ENCODE measurements at regions not wholly inside any gene's neighbourhood (a gene's known extent, or its start where the extent isn't known, plus 50 kb on each side); places are given as distances from the start of the nearest gene placed in this dataset.

GRCh38 chr20:51876313-51876940 is 74.1 kb upstream of the SALL4 start:
- ATAC-seq = no peak
- Mint-ChIP-seq H3K4me3 (no peak overlapping the region), H3K27ac (peak overlapping the region in 1 of 2 donors; percentile 70)

DNA sequence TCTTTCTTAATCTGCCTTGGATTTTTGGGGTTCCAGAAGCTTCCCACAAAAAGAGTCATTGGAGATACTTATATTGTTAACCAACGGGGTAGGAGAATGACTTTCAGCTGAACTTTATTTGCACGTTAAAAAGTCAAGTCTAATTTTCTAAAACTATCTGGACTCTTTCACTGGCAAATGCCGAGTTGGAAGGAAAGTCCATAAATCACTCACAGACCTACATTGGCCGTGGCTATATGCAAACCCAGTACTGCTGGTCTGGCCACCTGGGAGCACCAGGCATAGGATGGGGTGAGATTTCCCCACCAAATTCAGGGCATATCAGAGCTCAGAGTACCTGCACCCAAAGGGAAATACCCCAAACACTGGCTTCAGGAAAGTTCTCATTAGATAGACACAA is 71.3 kb upstream of the SALL4 start:
- no peaks in the 10 kb centered on the region for H3K9me3 Mint-ChIP-seq
- H3K4me3 Mint-ChIP-seq = no peak overlapping the region
- peaks cover 0 to 5% of the 10 kb centered on the region in 2 donors for H3K4me1 Mint-ChIP-seq (ENCODE audit: low read depth in 2 of 2)
- H3K27me3 Mint-ChIP-seq = peaks cover 0 to 3% of the 10 kb centered on the region in 2 donors
- H3K36me3 Mint-ChIP-seq = no peaks in the 10 kb centered on the region
- H3K27ac Mint-ChIP-seq = no peak overlapping the region
- no peak for ATAC-seq
- no peak for DNase-seq (ENCODE audit: low spot score)

More at GRCh38 chr20:51876313-51876940, 74.1 kb upstream of the SALL4 start:
- H3K36me3 Mint-ChIP-seq = no peaks in the 10 kb centered on the region
- H3K9me3 Mint-ChIP-seq = no peaks in the 10 kb centered on the region
- H3K27me3 Mint-ChIP-seq = peaks cover 0 to 3% of the 10 kb centered on the region in 2 donors
- no peak for DNase-seq (ENCODE audit: low spot score)
- peaks cover 0 to 5% of the 10 kb centered on the region in 2 donors for H3K4me1 Mint-ChIP-seq (ENCODE audit: low read depth in 2 of 2)

GRCh38 chr20:51871943-51872342 is 69.6 kb upstream of the SALL4 start:
- H3K27ac Mint-ChIP-seq = no peak overlapping the region
- H3K9me3 Mint-ChIP-seq = no peaks in the 10 kb centered on the region
- H3K4me1 Mint-ChIP-seq (ENCODE audit: low read depth in 2 of 2) = peaks cover 0 to 3% of the 10 kb centered on the region in 2 donors
- no peaks in the 10 kb centered on the region for H3K36me3 Mint-ChIP-seq
- H3K27me3 Mint-ChIP-seq = peaks cover 0 to 3% of the 10 kb centered on the region in 2 donors
- DNase-seq (ENCODE audit: low spot score) (no peak), ATAC-seq (no peak)
- no peak overlapping the region for H3K4me3 Mint-ChIP-seq

DNA sequence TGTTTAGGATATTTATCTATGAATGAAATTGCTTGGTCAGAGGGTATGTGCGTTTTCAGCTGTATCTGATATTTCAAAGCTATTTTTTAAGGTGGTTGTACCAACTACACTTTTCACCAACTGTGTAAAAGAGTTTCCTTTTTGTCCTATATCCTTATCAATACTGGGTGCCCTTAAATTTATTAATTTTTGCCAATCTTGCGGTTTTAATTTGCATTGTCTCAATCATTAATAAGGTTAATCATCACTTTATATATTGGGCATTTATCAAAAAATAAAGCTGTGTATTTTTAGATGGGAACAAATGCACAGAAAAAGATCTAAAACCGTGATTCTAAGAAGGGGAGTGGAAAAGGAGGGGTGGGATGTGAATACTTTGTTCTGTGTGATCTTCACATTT is 66.7 kb upstream of the SALL4 start:
- Mint-ChIP-seq H3K4me1 (ENCODE audit: low read depth in 2 of 2) (no peaks in the 10 kb centered on the region), H3K4me3 (no peak overlapping the region), H3K27ac (no peak overlapping the region), H3K9me3 (no peaks in the 10 kb centered on the region), H3K27me3 (peaks cover 6% of the 10 kb centered on the region in 2 donors), H3K36me3 (no peaks in the 10 kb centered on the region)
- ATAC-seq = no peak
- no peak for DNase-seq (ENCODE audit: low spot score)

DNA sequence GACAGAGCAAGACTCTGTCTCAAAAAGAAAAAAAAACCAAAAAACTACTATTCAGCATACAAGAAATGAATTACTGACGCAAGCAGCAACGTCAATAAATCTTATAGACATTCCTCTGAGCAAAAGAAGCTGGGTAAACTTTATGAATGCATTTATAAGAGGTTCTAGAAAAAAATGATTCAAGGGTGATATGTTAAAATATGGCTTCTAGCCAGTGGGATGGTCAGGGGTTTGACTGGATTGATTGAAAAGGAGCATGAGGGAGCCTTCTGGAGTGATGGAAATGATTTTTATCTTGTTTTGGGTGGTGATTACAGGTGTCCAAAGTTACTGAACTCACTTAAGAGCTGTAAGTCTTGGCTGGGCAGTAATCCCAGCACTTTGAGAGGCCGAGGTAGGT is 64.9 kb upstream of the SALL4 start:
- H3K4me1 Mint-ChIP-seq (ENCODE audit: low read depth in 2 of 2) = no peaks in the 10 kb centered on the region
- no peaks in the 10 kb centered on the region for H3K36me3 Mint-ChIP-seq
- DNase-seq (ENCODE audit: low spot score) (no peak), ATAC-seq (no peak)
- peaks cover 6 to 8% of the 10 kb centered on the region in 2 donors for H3K27me3 Mint-ChIP-seq
- no peak overlapping the region for H3K27ac Mint-ChIP-seq
- no peak overlapping the region for H3K4me3 Mint-ChIP-seq
- H3K9me3 Mint-ChIP-seq = no peaks in the 10 kb centered on the region

DNA sequence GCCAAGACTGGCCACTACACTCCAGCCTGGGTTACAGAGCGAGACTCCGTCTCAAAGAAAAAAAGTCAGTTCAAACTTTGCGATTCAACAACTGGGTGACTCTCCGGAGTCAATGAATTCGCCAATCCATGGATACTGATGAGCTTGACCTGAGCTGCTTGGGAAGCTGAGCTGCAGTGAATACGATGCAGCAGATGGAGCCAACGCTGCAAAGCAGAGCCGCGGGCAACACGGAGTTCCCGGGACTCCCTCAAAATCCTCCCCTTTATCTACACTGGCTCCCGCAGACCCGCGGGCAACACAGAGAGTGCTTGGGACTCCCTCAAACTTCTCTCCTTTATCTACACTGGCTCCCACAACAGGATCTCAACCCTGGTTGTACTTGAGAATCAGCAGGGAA is 62.6 kb upstream of the SALL4 start:
- no peak overlapping the region for H3K4me3 Mint-ChIP-seq
- H3K9me3 Mint-ChIP-seq = no peaks in the 10 kb centered on the region
- H3K4me1 Mint-ChIP-seq (ENCODE audit: low read depth in 2 of 2) = no peaks in the 10 kb centered on the region
- ATAC-seq (no peak), DNase-seq (ENCODE audit: low spot score) (no peak)
- H3K36me3 Mint-ChIP-seq = no peaks in the 10 kb centered on the region
- peaks cover 5 to 17% of the 10 kb centered on the region in 2 donors for H3K27me3 Mint-ChIP-seq
- H3K27ac Mint-ChIP-seq = no peak overlapping the region

DNA sequence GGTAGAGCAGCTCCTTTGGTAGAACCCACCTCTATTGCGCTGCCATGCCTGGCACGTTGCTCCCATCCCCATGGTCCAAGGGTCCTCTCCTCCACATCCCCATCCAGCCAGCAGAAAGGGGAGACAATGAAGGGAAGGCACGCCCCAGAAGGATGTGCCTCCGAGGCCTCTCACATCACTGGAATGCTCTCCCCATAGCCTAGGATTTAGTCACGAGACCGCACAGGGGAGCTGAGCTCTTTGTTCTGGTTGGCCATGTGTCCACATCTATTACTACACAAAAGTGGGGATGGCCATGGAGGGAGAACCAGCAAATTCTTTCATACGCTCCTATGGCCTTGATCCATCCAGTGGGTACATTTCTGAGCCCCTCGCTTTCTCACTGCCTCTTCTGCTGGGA is 60.5 kb upstream of the SALL4 start:
- DNase-seq (ENCODE audit: low spot score) (no peak), ATAC-seq (no peak)
- H3K27ac Mint-ChIP-seq = no peak overlapping the region
- peaks cover 5 to 17% of the 10 kb centered on the region in 2 donors for H3K27me3 Mint-ChIP-seq
- H3K4me3 Mint-ChIP-seq = no peak overlapping the region
- H3K36me3 Mint-ChIP-seq = no peaks in the 10 kb centered on the region
- no peaks in the 10 kb centered on the region for H3K9me3 Mint-ChIP-seq
- no peaks in the 10 kb centered on the region for H3K4me1 Mint-ChIP-seq (ENCODE audit: low read depth in 2 of 2)

- Mint-ChIP-seq H3K4me1 (ENCODE audit: low read depth in 2 of 2) (no peaks in the 10 kb centered on the region), H3K27me3 (peaks cover 5 to 17% of the 10 kb centered on the region in 2 donors), H3K36me3 (no peaks in the 10 kb centered on the region), H3K9me3 (no peaks in the 10 kb centered on the region), H3K4me3 (no peak overlapping the region), H3K27ac (no peak overlapping the region)
- ATAC-seq (no peak), DNase-seq (ENCODE audit: low spot score) (no peak)
Measured at GRCh38 chr20:51861726-51862466, 59.6 kb upstream of the SALL4 start.

GRCh38 chr20:51860111-51860882 is 58.0 kb upstream of the SALL4 start:
- H3K4me3 Mint-ChIP-seq = no peak overlapping the region
- DNase-seq (ENCODE audit: low spot score) (no peak), ATAC-seq (no peak)
- no peak overlapping the region for H3K27ac Mint-ChIP-seq
- H3K36me3 Mint-ChIP-seq = no peaks in the 10 kb centered on the region
- H3K9me3 Mint-ChIP-seq = no peaks in the 10 kb centered on the region
- peaks cover 2 to 12% of the 10 kb centered on the region in 2 donors for H3K27me3 Mint-ChIP-seq
- no peaks in the 10 kb centered on the region for H3K4me1 Mint-ChIP-seq (ENCODE audit: low read depth in 2 of 2)

DNA sequence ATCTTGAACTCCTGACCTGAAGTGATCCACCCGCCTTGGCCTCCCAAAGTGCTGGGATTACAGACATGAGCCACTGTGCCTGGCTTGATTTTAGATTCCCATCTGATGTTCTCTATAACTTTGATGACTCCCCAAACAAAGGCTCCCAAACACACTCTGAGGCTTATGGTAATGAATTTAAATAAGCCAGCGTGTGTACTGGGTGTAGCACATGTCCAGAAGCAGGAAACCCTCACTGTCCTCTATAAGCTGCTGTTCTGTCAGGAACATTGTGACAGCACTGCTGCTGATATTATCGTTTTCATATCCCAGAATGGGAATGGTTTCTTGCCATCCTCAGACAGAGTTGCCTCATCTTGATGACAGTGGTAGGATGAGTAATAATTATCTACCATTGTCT is 54.1 kb upstream of the SALL4 start:
- Mint-ChIP-seq H3K4me3 (no peak overlapping the region), H3K9me3 (no peaks in the 10 kb centered on the region), H3K27ac (no peak overlapping the region), H3K36me3 (no peaks in the 10 kb centered on the region), H3K4me1 (ENCODE audit: low read depth in 2 of 2) (no peaks in the 10 kb centered on the region), H3K27me3 (peaks cover 0 to 5% of the 10 kb centered on the region in 2 donors)
- DNase-seq (ENCODE audit: low spot score) (no peak), ATAC-seq (no peak)

DNA sequence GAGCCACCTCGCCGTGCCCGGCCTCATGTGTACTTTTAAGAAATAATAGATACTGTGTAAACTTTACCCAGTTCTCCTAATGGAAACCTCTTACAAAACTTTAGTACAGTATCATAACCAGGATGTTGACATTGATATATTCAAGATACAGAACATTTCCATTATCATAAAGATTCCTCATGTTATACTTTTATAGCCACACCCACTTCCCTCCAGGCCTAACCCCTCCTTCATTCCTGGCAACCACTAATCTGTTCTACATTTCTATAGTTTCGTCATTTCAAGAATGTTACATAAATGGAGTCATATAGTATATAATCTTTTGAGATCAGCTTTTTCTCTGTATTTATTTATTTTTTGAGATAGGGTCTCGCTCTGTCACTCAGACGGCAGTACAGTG is 52.6 kb upstream of the SALL4 start:
- DNase-seq (ENCODE audit: low spot score) (no peak), ATAC-seq (no peak)
- Mint-ChIP-seq H3K9me3 (no peaks in the 10 kb centered on the region), H3K27ac (no peak overlapping the region), H3K4me3 (no peak overlapping the region), H3K4me1 (ENCODE audit: low read depth in 2 of 2) (no peaks in the 10 kb centered on the region), H3K36me3 (no peaks in the 10 kb centered on the region), H3K27me3 (no peaks in the 10 kb centered on the region)
